ENCODE measurements at regions not wholly inside any gene's neighbourhood (a gene's known extent, or its start where the extent isn't known, plus 50 kb on each side); places are given as distances from the start of the nearest gene placed in this dataset.

GRCh38 chr1:81351864-81352263 lies 448.9 kb upstream of the ADGRL2 start:
- TF ChIP-seq CTCF (IDR thresholded peaks at IDR 0.05) = no peak
- no peak for TF ChIP-seq POLR2A (IDR thresholded peaks at IDR 0.05)

Measured in adrenal gland (tissue), 5 donors.